ENCODE measurements at regions not wholly inside any gene's neighbourhood (a gene's known extent, or its start where the extent isn't known, plus 50 kb on each side); places are given as distances from the start of the nearest gene placed in this dataset.

DNA sequence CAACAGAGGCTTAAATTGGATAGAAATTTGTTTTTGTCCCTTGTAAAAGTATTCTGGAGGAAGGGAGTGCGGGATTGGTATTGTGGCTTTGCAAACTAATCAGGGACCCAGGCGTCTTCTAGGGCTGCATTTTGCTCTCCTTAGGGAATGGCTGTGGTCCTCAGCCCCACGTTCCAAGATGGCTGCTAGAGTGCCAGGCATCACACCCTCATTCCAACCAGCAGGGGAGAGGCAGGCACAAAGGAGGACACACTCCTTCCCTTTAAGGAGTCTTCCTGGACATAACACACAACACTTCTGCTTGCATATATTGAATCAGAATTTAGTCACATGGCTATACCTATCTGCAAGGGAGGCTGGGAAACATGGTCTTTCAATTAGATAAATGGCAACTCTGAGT, 174.5 kb upstream of the LYSMD4 start (continued):
- TF ChIP-seq, protein P1, sequence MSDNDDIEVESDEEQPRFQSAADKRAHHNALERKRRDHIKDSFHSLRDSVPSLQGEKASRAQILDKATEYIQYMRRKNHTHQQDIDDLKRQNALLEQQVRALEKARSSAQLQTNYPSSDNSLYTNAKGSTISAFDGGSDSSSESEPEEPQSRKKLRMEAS (IDR thresholded peaks at IDR 0.05; ENCODE audit: low read depth): no peak
- TF ChIP-seq, protein P2, sequence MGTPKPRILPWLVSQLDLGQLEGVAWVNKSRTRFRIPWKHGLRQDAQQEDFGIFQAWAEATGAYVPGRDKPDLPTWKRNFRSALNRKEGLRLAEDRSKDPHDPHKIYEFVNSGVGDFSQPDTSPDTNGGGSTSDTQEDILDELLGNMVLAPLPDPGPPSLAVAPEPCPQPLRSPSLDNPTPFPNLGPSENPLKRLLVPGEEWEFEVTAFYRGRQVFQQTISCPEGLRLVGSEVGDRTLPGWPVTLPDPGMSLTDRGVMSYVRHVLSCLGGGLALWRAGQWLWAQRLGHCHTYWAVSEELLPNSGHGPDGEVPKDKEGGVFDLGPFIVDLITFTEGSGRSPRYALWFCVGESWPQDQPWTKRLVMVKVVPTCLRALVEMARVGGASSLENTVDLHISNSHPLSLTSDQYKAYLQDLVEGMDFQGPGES (IDR thresholded peaks at IDR 0.05; ENCODE audit: low read depth, low read length): no peak

GRCh38 chr15:99906793-99907192, 173.6 kb upstream of the LYSMD4 start:
- ChIA-PET CTCF (interaction anchor here (0.8 to 1.1 kb wide), 2 partner anchors 22 to 435 kb away, joined by 3 to 4 read pairs; no protein-coding TSS in a partner anchor), POLR2A (no interaction called here)
- H3K9me2 ChIP-seq: no peaks in the 10 kb centered on the region
- TF ChIP-seq, protein P2 (IDR thresholded peaks at IDR 0.05; ENCODE audit: low read depth, low read length): no peak
- TF ChIP-seq FOXJ3 (CRISPR knock-in tag; IDR thresholded peaks at IDR 0.05): no peak
- TF ChIP-seq POLR2AphosphoS5 (IDR thresholded peaks at IDR 0.05; ENCODE audit: low read depth, low read length): no peak
- TF ChIP-seq FOXM1 (IDR thresholded peaks at IDR 0.05; ENCODE audit: low read depth): no peak
- TF ChIP-seq CHD2 (IDR thresholded peaks at IDR 0.05; ENCODE audit: low read length, partially characterized antibody): no peak
- no peak for TF ChIP-seq MXI1 (IDR thresholded peaks at IDR 0.05; ENCODE audit: low read depth, low read length)
- no peak for TF ChIP-seq MEF2A (IDR thresholded peaks at IDR 0.05; ENCODE audit: borderline replicate concordance, low read depth)
- TF ChIP-seq NRF1 (IDR thresholded peaks at IDR 0.05; ENCODE audit: low read depth, low read length): no peak
- TF ChIP-seq, protein P3, sequence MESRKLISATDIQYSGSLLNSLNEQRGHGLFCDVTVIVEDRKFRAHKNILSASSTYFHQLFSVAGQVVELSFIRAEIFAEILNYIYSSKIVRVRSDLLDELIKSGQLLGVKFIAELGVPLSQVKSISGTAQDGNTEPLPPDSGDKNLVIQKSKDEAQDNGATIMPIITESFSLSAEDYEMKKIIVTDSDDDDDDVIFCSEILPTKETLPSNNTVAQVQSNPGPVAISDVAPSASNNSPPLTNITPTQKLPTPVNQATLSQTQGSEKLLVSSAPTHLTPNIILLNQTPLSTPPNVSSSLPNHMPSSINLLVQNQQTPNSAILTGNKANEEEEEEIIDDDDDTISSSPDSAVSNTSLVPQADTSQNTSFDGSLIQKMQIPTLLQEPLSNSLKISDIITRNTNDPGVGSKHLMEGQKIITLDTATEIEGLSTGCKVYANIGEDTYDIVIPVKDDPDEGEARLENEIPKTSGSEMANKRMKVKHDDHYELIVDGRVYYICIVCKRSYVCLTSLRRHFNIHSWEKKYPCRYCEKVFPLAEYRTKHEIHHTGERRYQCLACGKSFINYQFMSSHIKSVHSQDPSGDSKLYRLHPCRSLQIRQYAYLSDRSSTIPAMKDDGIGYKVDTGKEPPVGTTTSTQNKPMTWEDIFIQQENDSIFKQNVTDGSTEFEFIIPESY (IDR thresholded peaks at IDR 0.05; ENCODE audit: borderline replicate concordance, low read depth): no peak
- no peaks in the 10 kb centered on the region for H3F3A ChIP-seq (replicated peaks; ENCODE audit: insufficient read depth)
- H3K36me3 ChIP-seq (replicated peaks in 1 of 2; ENCODE audit: control insufficient read depth in 1 of 2, insufficient read depth in 2 of 2, low read length in 1 of 2): no peaks in the 10 kb centered on the region
- H3K4me2 ChIP-seq: no peak overlapping the region
- 53% methylated on average over 4 of the region's 4 CpGs for WGBS (ENCODE audit: low lambda C conversion rate)
- DNase-seq: no peak
- no peaks in the 10 kb centered on the region for H3K27me3 ChIP-seq (ENCODE audit: insufficient read depth)
- H3K4me3 ChIP-seq (ENCODE audit: low read depth in 2 of 2, low read length in 1 of 2): no peak overlapping the region
- H3K9ac ChIP-seq: no peak overlapping the region
- no peaks in the 10 kb centered on the region for H3K4me1 ChIP-seq (ENCODE audit: control insufficient read depth in 1 of 2, insufficient read depth in 2 of 2, low read depth in 1 of 2, low read length in 1 of 2)
- H3K27ac ChIP-seq (ENCODE audit: low read depth in 2 of 2, low read length in 1 of 2): no peak overlapping the region
- no peak overlapping the region for H2AFZ ChIP-seq (ENCODE audit: low read depth)
- no peaks in the 10 kb centered on the region for H4K20me1 ChIP-seq (ENCODE audit: insufficient read depth)
- no peaks in the 10 kb centered on the region for H3K9me3 ChIP-seq
- no peaks in the 10 kb centered on the region for H3K79me2 ChIP-seq (ENCODE audit: insufficient read depth)

- POLR2A ChIA-PET: no interaction called here
These were observed 173.1 kb upstream of the LYSMD4 start for GRCh38 chr15:99906311-99906710.

More at GRCh38 chr15:99906311-99906710, 173.1 kb upstream of the LYSMD4 start:
- 25% methylated on average over 5 of the region's 5 CpGs for WGBS (ENCODE audit: low lambda C conversion rate)
- no peak overlapping the region for H3K27ac ChIP-seq (ENCODE audit: low read depth in 2 of 2, low read length in 1 of 2)
- H2AFZ ChIP-seq (ENCODE audit: low read depth): no peak overlapping the region
- H3K79me2 ChIP-seq (ENCODE audit: insufficient read depth): no peaks in the 10 kb centered on the region
- H3K36me3 ChIP-seq (replicated peaks in 1 of 2; ENCODE audit: control insufficient read depth in 1 of 2, insufficient read depth in 2 of 2, low read length in 1 of 2): no peaks in the 10 kb centered on the region
- no peak overlapping the region for H3K4me2 ChIP-seq
- no peak overlapping the region for H3K9ac ChIP-seq
- H3K27me3 ChIP-seq (ENCODE audit: insufficient read depth): no peaks in the 10 kb centered on the region
- DNase-seq: no peak
- no peaks in the 10 kb centered on the region for H3K9me2 ChIP-seq
- CTCF ChIA-PET: interaction anchor here (0.8 to 2.0 kb wide), 3 partner anchors 9 to 436 kb away, joined by 3 to 6 read pairs (median 4); no protein-coding TSS in a partner anchor
- no peaks in the 10 kb centered on the region for H3K9me3 ChIP-seq
- no peaks in the 10 kb centered on the region for H3F3A ChIP-seq (replicated peaks; ENCODE audit: insufficient read depth)
- no peak overlapping the region for H3K4me3 ChIP-seq (ENCODE audit: low read depth in 2 of 2, low read length in 1 of 2)
- H4K20me1 ChIP-seq (ENCODE audit: insufficient read depth): no peaks in the 10 kb centered on the region
- no peaks in the 10 kb centered on the region for H3K4me1 ChIP-seq (ENCODE audit: control insufficient read depth in 1 of 2, insufficient read depth in 2 of 2, low read depth in 1 of 2, low read length in 1 of 2)
- TF ChIP-seq EP300 (IDR thresholded peaks at IDR 0.05; ENCODE audit: borderline replicate concordance in 1 of 2, low read depth in 1 of 2, low read length in 1 of 2) (no peak), SMC3 (IDR thresholded peaks at IDR 0.05; ENCODE audit: low read depth, low read length) (no peak), GATA2 (CRISPR knock-in tag; IDR thresholded peaks at IDR 0.05) (no peak), GABPA (IDR thresholded peaks at IDR 0.05; ENCODE audit: low read depth) (no peak), JUND (IDR thresholded peaks at IDR 0.05) (no peak), CHD2 (IDR thresholded peaks at IDR 0.05; ENCODE audit: low read length, partially characterized antibody) (no peak), POLR2AphosphoS5 (IDR thresholded peaks at IDR 0.05; ENCODE audit: low read depth, low read length) (no peak)
- TF ChIP-seq, protein P4, sequence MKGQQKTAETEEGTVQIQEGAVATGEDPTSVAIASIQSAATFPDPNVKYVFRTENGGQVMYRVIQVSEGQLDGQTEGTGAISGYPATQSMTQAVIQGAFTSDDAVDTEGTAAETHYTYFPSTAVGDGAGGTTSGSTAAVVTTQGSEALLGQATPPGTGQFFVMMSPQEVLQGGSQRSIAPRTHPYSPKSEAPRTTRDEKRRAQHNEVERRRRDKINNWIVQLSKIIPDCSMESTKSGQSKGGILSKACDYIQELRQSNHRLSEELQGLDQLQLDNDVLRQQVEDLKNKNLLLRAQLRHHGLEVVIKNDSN (IDR thresholded peaks at IDR 0.05; ENCODE audit: borderline replicate concordance, low read depth): no peak
